ENCODE measurements at regions not wholly inside any gene's neighbourhood (a gene's known extent, or its start where the extent isn't known, plus 50 kb on each side); places are given as distances from the start of the nearest gene placed in this dataset.

GRCh38 chr13:80611310-80611709 lies 270.4 kb upstream of the SPRY2 start:
- no peak for DNase-seq (ENCODE audit: low spot score)
- H3K27ac ChIP-seq = no peak overlapping the region

GRCh38 chr13:80605716-80606115 lies 264.8 kb upstream of the SPRY2 start:
- Histone ChIP-seq H3K4me1 (no peaks in the 10 kb centered on the region), H3K36me3 (no peaks in the 10 kb centered on the region), H3K27ac (no peak overlapping the region), H3K27me3 (no peaks in the 10 kb centered on the region), H3K4me3 (no peak overlapping the region), H3K9me3 (no peaks in the 10 kb centered on the region)
- no peak for TF ChIP-seq CTCF (IDR thresholded peaks at IDR 0.05)
- no peak for DNase-seq (ENCODE audit: low spot score)

More at GRCh38 chr13:80611310-80611709, 270.4 kb upstream of the SPRY2 start:
- H3K27me3 ChIP-seq = no peaks in the 10 kb centered on the region
- no peak overlapping the region for H3K4me3 ChIP-seq
- no peaks in the 10 kb centered on the region for H3K36me3 ChIP-seq
- H3K9me3 ChIP-seq = no peaks in the 10 kb centered on the region
- no peak for TF ChIP-seq CTCF (IDR thresholded peaks at IDR 0.05)
- no peaks in the 10 kb centered on the region for H3K4me1 ChIP-seq

GRCh38 chr13:80605011-80605410 lies 264.1 kb upstream of the SPRY2 start:
- Histone ChIP-seq H3K27me3 (no peaks in the 10 kb centered on the region), H3K27ac (peak overlapping the region in 1 of 2 donors; percentile 11), H3K9me3 (no peaks in the 10 kb centered on the region), H3K36me3 (no peaks in the 10 kb centered on the region), H3K4me1 (no peaks in the 10 kb centered on the region), H3K4me3 (no peak overlapping the region)
- no peak for DNase-seq (ENCODE audit: low spot score)
- no peak for TF ChIP-seq CTCF (IDR thresholded peaks at IDR 0.05)

GRCh38 chr13:80604098-80604497 lies 263.2 kb upstream of the SPRY2 start:
- peak overlapping the region in 1 of 2 donors; percentile 28 for H3K27ac ChIP-seq
- H3K27me3 ChIP-seq = no peaks in the 10 kb centered on the region
- H3K9me3 ChIP-seq = no peaks in the 10 kb centered on the region
- no peak for DNase-seq (ENCODE audit: low spot score)
- no peaks in the 10 kb centered on the region for H3K36me3 ChIP-seq
- H3K4me3 ChIP-seq = no peak overlapping the region
- peak in 1 of 2 donors; percentile 32 for TF ChIP-seq CTCF (IDR thresholded peaks at IDR 0.05)
- H3K4me1 ChIP-seq = no peaks in the 10 kb centered on the region

- Histone ChIP-seq H3K4me1 (no peaks in the 10 kb centered on the region), H3K9me3 (no peaks in the 10 kb centered on the region), H3K27ac (peak overlapping the region in 1 of 2 donors; percentile 28), H3K4me3 (no peak overlapping the region), H3K27me3 (no peaks in the 10 kb centered on the region), H3K36me3 (no peaks in the 10 kb centered on the region)
- no peak for TF ChIP-seq CTCF (IDR thresholded peaks at IDR 0.05)
- DNase-seq (ENCODE audit: low spot score) = no peak
Observed at GRCh38 chr13:80603351-80603750, 262.4 kb upstream of the SPRY2 start.

GRCh38 chr13:80599765-80600164 lies 258.8 kb upstream of the SPRY2 start:
- H3K36me3 ChIP-seq = no peaks in the 10 kb centered on the region
- no peak overlapping the region for H3K4me3 ChIP-seq
- TF ChIP-seq CTCF (IDR thresholded peaks at IDR 0.05) = no peak
- DNase-seq (ENCODE audit: low spot score) = no peak
- H3K27ac ChIP-seq = no peak overlapping the region
- H3K27me3 ChIP-seq = no peaks in the 10 kb centered on the region
- no peaks in the 10 kb centered on the region for H3K4me1 ChIP-seq
- no peaks in the 10 kb centered on the region for H3K9me3 ChIP-seq
